ENCODE measurements at regions not wholly inside any gene's neighbourhood (a gene's known extent, or its start where the extent isn't known, plus 50 kb on each side); places are given as distances from the start of the nearest gene placed in this dataset.

GRCh38 chr9:73866451-73866850 lies 630.7 kb upstream of the RORB start:
- no peak for TF ChIP-seq CTCF (conservative IDR thresholded peaks at IDR 0.05)
- no peak for TF ChIP-seq ZFX (IDR thresholded peaks at IDR 0.05)
- no peak overlapping the region for H3K27ac ChIP-seq

- H3K27ac ChIP-seq, result no peak overlapping the region
- TF ChIP-seq ZFX (IDR thresholded peaks at IDR 0.05) (no peak), CTCF (conservative IDR thresholded peaks at IDR 0.05) (no peak)
Measured at GRCh38 chr9:73869264-73869663, 627.9 kb upstream of the RORB start.

GRCh38 chr9:73871636-73872035 lies 625.5 kb upstream of the RORB start:
- TF ChIP-seq CTCF (conservative IDR thresholded peaks at IDR 0.05) (no peak), ZFX (IDR thresholded peaks at IDR 0.05) (no peak)
- no peak overlapping the region for H3K27ac ChIP-seq

- H3K27ac ChIP-seq, result no peak overlapping the region
- TF ChIP-seq ZFX (IDR thresholded peaks at IDR 0.05) (no peak), CTCF (conservative IDR thresholded peaks at IDR 0.05) (no peak)
Measured at GRCh38 chr9:73872701-73873100, 624.4 kb upstream of the RORB start.

- no peak for TF ChIP-seq CTCF (conservative IDR thresholded peaks at IDR 0.05)
- no peak for TF ChIP-seq ZFX (IDR thresholded peaks at IDR 0.05)
Measured at GRCh38 chr9:73880101-73880500, 617.0 kb upstream of the RORB start.

GRCh38 chr9:73889023-73889422 lies 608.1 kb upstream of the RORB start:
- H3K27ac ChIP-seq, result no peak overlapping the region
- TF ChIP-seq ZFX (IDR thresholded peaks at IDR 0.05) (no peak), CTCF (conservative IDR thresholded peaks at IDR 0.05) (no peak)

More at GRCh38 chr9:73880101-73880500, 617.0 kb upstream of the RORB start:
- no peak overlapping the region for H3K27ac ChIP-seq

GRCh38 chr9:73890685-73891277 lies 606.4 kb upstream of the RORB start:
- TF ChIP-seq CTCF (conservative IDR thresholded peaks at IDR 0.05), result no peak
- no peak for TF ChIP-seq ZFX (IDR thresholded peaks at IDR 0.05)
- no peak overlapping the region for H3K27ac ChIP-seq

Data from C4-2B (cell line).